ENCODE measurements at regions not wholly inside any gene's neighbourhood (a gene's known extent, or its start where the extent isn't known, plus 50 kb on each side); places are given as distances from the start of the nearest gene placed in this dataset.

DNA sequence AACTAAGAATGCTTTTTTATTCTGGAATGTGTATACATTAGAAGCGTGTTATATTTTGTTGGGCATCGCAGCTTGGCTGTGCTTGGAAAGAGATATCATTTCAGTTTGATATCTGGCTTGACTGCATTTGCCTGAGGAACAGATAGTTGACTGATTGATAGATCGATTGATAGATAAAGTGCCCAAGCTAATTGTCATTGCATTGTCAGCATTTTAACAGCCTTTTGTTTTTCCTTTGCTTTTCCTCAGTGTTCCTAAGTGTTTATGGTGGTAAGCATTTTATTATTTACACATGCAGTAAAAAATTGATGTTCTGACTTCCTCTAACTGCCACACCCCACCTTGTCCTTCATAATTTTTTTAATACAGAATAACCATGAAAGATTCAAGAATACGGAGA, 180.9 kb upstream of the GRIK2 start:
- TF ChIP-seq, protein P1, sequence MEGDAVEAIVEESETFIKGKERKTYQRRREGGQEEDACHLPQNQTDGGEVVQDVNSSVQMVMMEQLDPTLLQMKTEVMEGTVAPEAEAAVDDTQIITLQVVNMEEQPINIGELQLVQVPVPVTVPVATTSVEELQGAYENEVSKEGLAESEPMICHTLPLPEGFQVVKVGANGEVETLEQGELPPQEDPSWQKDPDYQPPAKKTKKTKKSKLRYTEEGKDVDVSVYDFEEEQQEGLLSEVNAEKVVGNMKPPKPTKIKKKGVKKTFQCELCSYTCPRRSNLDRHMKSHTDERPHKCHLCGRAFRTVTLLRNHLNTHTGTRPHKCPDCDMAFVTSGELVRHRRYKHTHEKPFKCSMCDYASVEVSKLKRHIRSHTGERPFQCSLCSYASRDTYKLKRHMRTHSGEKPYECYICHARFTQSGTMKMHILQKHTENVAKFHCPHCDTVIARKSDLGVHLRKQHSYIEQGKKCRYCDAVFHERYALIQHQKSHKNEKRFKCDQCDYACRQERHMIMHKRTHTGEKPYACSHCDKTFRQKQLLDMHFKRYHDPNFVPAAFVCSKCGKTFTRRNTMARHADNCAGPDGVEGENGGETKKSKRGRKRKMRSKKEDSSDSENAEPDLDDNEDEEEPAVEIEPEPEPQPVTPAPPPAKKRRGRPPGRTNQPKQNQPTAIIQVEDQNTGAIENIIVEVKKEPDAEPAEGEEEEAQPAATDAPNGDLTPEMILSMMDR (IDR thresholded peaks at IDR 0.05; ENCODE audit: insufficient read depth, low read depth, low read length), result no peak
- no peak for TF ChIP-seq EZH2 (IDR thresholded peaks at IDR 0.05; ENCODE audit: insufficient read depth, low read length)
